COR-L47 (cell line): ENCODE measurements at regions not wholly inside any gene's neighbourhood (a gene's known extent, or its start where the extent isn't known, plus 50 kb on each side); places are given as distances from the start of the nearest gene placed in this dataset.

Experiments
- DNase-seq: peaks from one replicate; lab custom pipeline; 2025; lab: John Stamatoyannopoulos, UW

GRCh38 chr16:65499566-65499965 lies 377.7 kb upstream of the CDH11 start:
- DNase-seq: no peak

- DNase-seq: no peak
These were observed 375.7 kb upstream of the CDH11 start for GRCh38 chr16:65497571-65497970.

- no peak for DNase-seq
These were observed 373.2 kb upstream of the CDH11 start for GRCh38 chr16:65495106-65495505.

GRCh38 chr16:65494609-65495008 lies 372.7 kb upstream of the CDH11 start:
- no peak for DNase-seq

- DNase-seq: no peak
These were observed 372.2 kb upstream of the CDH11 start for GRCh38 chr16:65494080-65494479.

GRCh38 chr16:65490286-65490685 lies 368.4 kb upstream of the CDH11 start:
- no peak for DNase-seq

- DNase-seq: no peak
These were observed 367.7 kb upstream of the CDH11 start for GRCh38 chr16:65489531-65490023.

GRCh38 chr16:65487231-65487630 lies 365.4 kb upstream of the CDH11 start:
- no peak for DNase-seq

- DNase-seq: no peak
These were observed 360.1 kb upstream of the CDH11 start for GRCh38 chr16:65481956-65482355.

GRCh38 chr16:65480281-65481091 lies 358.6 kb upstream of the CDH11 start:
- DNase-seq: no peak

- DNase-seq: no peak
These were observed 354.6 kb upstream of the CDH11 start for GRCh38 chr16:65476448-65476955.

- DNase-seq: no peak
These were observed 351.8 kb upstream of the CDH11 start for GRCh38 chr16:65473699-65474098.

- no peak for DNase-seq
These were observed 347.3 kb upstream of the CDH11 start for GRCh38 chr16:65469116-65469515.

GRCh38 chr16:65468133-65468532 lies 346.3 kb upstream of the CDH11 start:
- DNase-seq: no peak

GRCh38 chr16:65463652-65464260 lies 341.9 kb upstream of the CDH11 start:
- DNase-seq: no peak

- no peak for DNase-seq
These were observed 335.2 kb upstream of the CDH11 start for GRCh38 chr16:65457084-65457483.

GRCh38 chr16:65455761-65456160 lies 333.9 kb upstream of the CDH11 start:
- no peak for DNase-seq

GRCh38 chr16:65453646-65454045 lies 331.8 kb upstream of the CDH11 start:
- DNase-seq: no peak

GRCh38 chr16:65449526-65449925 lies 327.7 kb upstream of the CDH11 start:
- no peak for DNase-seq

GRCh38 chr16:65446427-65446826 lies 324.6 kb upstream of the CDH11 start:
- no peak for DNase-seq

GRCh38 chr16:65445313-65446260 lies 323.7 kb upstream of the CDH11 start:
- no peak for DNase-seq

- no peak for DNase-seq
These were observed 319.6 kb upstream of the CDH11 start for GRCh38 chr16:65441501-65441900.
